Stomach smooth muscle (tissue), 2 donors: ENCODE measurements at regions not wholly inside any gene's neighbourhood (a gene's known extent, or its start where the extent isn't known, plus 50 kb on each side); places are given as distances from the start of the nearest gene placed in this dataset.

ENCODE experiments used
- H3K27ac ChIP-seq: one replicate; pipeline ENCODE4 v1.7.0; 2013; ENCODE audit warnings: mild to moderate bottlenecking, low read length, inconsistent platforms
- H3K27me3 ChIP-seq, 2 donors: one replicate each; pipeline ENCODE4 v1.7.0; 2013; ENCODE audit warnings: low read length in 2 of 2; ENCODE audit not compliant: insufficient read depth in 2 of 2, control insufficient read depth in 1 of 2
- H3K36me3 ChIP-seq, 2 donors: one replicate each; pipeline ENCODE4 v1.7.0; 2013; ENCODE audit warnings: low read length in 2 of 2; ENCODE audit not compliant: control insufficient read depth in 2 of 2, insufficient read depth in 2 of 2
- H3K4me1 ChIP-seq: one replicate; pipeline ENCODE4 v1.7.0; 2013; ENCODE audit warnings: low read length; ENCODE audit not compliant: control insufficient read depth, insufficient read depth
- H3K4me3 ChIP-seq, 2 donors: one replicate each; pipeline ENCODE4 v1.7.0; 2013; ENCODE audit warnings: low read length in 2 of 2
- H3K9ac ChIP-seq, 2 donors: one replicate each; pipeline ENCODE4 v1.7.0; 2013; ENCODE audit warnings: low read length in 2 of 2, mild to moderate bottlenecking in 1 of 2
- H3K9me3 ChIP-seq, 2 donors: one replicate each; pipeline ENCODE4 v1.7.0; 2013; ENCODE audit warnings: low read length in 2 of 2; ENCODE audit not compliant: control insufficient read depth in 2 of 2
- donor health status: healthy.
- donor health status: Pancreatic carcinoma.

DNA sequence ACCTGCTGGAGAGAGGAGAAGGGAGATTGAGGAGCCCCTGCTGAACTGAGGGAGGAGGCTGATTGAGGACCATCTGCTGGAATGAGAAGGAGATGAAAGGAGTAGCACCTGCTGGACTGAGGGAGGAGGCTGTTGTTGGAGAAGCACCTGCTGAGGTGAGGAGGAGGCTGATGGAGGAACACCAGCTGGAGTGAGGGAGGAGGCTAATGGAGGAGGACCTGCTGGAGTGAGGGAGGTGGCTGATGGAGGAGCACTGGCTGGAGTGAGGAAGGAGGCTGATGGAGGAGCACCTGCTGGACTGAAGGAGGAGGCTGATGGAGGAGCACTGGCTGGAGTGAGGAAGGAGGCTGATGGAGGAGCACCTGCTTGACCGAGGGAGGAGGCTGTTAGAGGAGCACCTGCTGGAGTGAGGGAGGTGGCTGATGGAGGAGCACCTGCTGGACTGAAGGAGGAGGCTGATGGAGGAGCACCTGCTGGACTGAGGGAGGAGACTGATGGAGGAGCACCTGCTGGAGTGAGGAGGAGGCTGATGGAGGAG is 409.2 kb upstream of the MYT1L start:
- Histone ChIP-seq H3K4me1 (no peaks in the 10 kb centered on the region), H3K9me3 (no peaks in the 10 kb centered on the region), H3K36me3 (no peaks in the 10 kb centered on the region), H3K27me3 (no peaks in the 10 kb centered on the region), H3K4me3 (no peak overlapping the region), H3K27ac (no peak overlapping the region), H3K9ac (no peak overlapping the region)

DNA sequence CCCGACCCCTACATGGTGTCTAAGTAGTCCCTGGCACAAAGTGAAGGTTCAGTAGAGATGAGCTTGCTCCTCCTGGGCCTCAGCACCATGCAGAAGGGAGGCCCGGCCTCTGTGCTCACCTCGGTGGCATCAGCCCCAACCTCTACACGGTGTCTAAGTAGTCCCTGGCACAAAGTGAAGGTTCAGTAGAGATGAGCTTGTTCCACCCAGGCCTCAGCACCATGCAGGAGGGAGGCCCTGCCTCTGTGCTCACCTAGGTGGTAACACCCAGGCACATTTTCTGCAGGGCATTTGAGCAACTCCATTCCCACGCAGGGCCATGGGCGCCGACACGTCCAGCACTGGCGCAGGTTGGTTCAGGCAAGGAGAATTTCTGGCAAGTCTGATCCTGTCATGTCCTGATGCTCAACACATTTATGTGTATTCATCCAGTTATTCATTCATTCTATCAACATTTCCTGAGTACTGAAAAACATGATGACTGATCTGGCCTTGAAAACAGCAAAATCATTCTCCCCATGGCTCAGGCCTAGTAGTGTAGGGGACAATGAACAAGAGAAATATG is 408.2 kb upstream of the MYT1L start:
- Histone ChIP-seq H3K27me3 (peaks cover 0 to under 1% of the 10 kb centered on the region in 2 donors), H3K36me3 (no peaks in the 10 kb centered on the region), H3K4me3 (no peak overlapping the region), H3K9ac (no peak overlapping the region), H3K9me3 (no peaks in the 10 kb centered on the region), H3K4me1 (no peaks in the 10 kb centered on the region), H3K27ac (no peak overlapping the region)

DNA sequence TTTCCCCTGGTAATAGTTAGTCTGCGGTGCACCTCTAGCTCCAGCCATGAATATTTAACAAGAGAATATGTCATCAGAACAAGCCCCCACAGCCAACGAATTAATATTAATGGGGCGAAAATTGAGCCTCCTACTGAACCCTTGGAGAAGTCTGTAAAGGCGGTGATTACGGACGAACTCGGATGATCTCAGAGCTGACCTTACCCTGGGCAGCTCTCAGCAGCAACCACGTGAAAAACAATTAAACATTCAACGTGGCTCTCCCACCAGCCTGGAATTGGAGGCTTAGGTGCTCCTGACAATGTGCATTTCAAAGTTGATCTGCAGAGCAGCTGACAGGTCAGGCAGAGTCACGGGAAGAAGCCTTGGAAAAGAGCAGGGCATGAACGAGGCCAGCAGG is 407.6 kb upstream of the MYT1L start:
- Histone ChIP-seq H3K27ac (no peak overlapping the region), H3K9ac (no peak overlapping the region), H3K4me3 (no peak overlapping the region), H3K36me3 (no peaks in the 10 kb centered on the region), H3K4me1 (no peaks in the 10 kb centered on the region), H3K27me3 (peaks cover 0 to 3% of the 10 kb centered on the region in 2 donors), H3K9me3 (no peaks in the 10 kb centered on the region)

DNA sequence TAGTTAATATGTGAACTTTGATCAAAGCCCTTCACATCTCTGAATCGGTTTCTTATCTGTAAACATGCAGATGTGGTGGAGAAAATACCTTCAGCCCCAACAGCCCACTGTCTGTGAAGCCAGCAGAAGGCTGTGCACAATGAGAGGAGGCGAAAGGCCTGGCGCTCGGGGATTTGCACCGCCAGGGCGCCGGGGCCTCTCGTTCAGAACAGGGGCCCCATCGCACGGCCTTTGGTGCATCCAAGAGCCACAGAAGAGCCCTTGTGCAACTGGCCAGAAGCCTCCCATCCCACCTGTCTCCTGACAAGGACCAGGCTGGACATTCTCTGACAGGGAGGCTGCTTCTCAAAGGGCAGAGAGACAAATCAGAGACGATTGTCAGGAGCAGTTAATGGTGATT is 407.2 kb upstream of the MYT1L start:
- Histone ChIP-seq H3K9ac (no peak overlapping the region), H3K27me3 (peaks cover 0 to 3% of the 10 kb centered on the region in 2 donors), H3K36me3 (no peaks in the 10 kb centered on the region), H3K9me3 (no peaks in the 10 kb centered on the region), H3K4me3 (no peak overlapping the region), H3K4me1 (no peaks in the 10 kb centered on the region), H3K27ac (no peak overlapping the region)

DNA sequence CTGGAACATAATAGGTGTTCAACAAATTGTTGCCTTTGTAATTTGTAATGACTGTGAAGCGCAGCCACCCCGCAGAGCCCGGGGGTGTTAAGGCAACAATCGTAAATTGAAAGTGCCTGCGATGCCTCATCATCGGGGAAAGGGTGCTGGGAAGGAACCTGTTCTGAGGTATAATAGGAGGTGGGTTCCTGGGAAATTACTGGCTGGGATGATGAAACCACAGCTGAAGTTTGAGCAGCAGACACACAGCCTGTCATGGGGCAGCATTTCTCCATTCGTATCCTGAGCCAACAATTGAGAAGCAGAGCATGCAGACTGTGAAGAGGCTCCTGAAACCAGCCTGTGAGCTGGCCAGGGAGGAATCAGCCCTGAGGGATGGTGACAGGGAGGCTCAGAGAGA is 404.0 kb upstream of the MYT1L start:
- Histone ChIP-seq H3K27me3 (peaks cover 0 to 3% of the 10 kb centered on the region in 2 donors), H3K4me3 (no peak overlapping the region), H3K9ac (no peak overlapping the region), H3K27ac (no peak overlapping the region), H3K4me1 (no peaks in the 10 kb centered on the region), H3K9me3 (no peaks in the 10 kb centered on the region), H3K36me3 (no peaks in the 10 kb centered on the region)

DNA sequence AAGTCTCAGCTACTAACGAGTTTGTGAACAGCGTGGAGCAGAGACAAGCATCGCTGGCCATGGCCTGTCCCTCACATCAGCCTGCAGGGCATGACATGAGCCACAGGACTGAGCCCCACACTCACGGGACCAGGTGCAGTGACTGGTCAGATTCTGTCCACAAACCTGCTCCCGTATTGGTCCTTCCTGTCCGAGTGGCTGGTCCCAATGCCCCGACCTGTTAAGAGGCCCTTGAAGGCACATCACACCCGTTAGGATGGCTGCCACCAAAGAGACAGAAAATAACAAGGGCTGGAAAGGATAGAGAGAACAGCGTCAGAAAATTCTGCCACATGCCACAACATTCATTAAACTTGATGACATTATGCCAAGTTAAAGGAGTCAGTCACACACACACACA is 403.2 kb upstream of the MYT1L start:
- Histone ChIP-seq H3K9ac (no peak overlapping the region), H3K27me3 (peaks cover 0 to 3% of the 10 kb centered on the region in 2 donors), H3K36me3 (no peaks in the 10 kb centered on the region), H3K4me1 (no peaks in the 10 kb centered on the region), H3K9me3 (no peaks in the 10 kb centered on the region), H3K4me3 (no peak overlapping the region), H3K27ac (no peak overlapping the region)

DNA sequence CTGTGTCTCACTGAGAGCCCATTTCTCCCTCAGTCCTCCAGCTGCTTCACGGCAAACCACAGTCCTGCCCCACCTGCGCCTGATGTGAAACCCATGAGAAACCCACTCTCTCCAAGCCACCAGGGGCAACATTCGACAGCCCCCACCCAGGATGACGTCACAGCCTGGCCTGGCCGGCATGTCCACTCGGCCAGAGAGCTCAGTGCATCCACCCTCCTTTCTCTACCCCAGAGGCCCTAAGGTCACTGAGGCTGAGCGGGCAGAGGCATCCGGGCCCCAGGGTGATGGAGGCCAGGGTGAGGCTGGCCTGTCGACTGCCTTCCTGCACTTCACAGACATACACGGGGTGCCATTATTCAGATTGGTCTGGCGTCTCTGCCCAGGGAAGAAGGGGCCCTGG is 402.7 kb upstream of the MYT1L start:
- Histone ChIP-seq H3K4me3 (no peak overlapping the region), H3K27ac (no peak overlapping the region), H3K9ac (no peak overlapping the region), H3K36me3 (no peaks in the 10 kb centered on the region), H3K9me3 (no peaks in the 10 kb centered on the region), H3K4me1 (no peaks in the 10 kb centered on the region), H3K27me3 (peaks cover 0 to 3% of the 10 kb centered on the region in 2 donors)

DNA sequence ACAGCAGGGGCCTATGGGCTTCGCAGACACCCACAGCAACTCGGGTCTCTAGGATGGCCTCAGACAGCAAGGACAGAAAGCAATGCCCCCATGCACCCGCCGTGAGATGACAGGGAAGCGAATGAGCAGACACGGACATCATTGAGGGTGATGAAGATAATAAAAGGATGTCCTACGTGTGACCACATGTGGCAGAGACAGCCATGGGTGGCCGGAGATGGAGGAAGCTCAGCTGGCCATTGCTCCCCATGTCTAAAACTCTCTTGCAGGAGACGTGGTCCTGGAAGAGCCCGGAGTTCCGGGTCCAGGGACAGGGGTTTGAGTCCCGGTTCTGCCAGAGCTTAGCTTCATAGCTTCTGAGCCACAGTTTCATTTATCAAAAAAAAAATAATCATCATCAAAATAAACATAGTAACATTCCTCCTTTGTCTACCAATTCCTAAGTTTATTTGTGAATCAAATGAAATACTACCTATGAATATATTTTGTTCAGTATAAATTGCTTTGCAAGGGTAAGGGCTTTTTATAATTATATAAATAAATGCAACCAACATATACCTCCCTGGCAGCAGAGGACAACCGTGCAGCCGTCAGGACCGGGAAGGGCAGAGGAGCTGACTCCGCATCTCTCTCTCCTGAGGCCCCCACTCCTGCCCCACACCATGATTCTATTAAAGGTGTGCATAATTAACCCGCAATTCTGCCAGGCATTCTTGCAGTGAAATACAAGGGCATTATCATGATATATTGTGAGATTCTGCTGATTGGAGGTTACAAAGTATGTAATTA is 401.4 kb upstream of the MYT1L start:
- H3K4me3 ChIP-seq, result no peak overlapping the region
- no peak overlapping the region for H3K27ac ChIP-seq
- H3K9ac ChIP-seq, result no peak overlapping the region
- no peaks in the 10 kb centered on the region for H3K9me3 ChIP-seq
- no peaks in the 10 kb centered on the region for H3K4me1 ChIP-seq
- H3K27me3 ChIP-seq, result peaks cover 0 to 3% of the 10 kb centered on the region in 2 donors
- no peaks in the 10 kb centered on the region for H3K36me3 ChIP-seq

DNA sequence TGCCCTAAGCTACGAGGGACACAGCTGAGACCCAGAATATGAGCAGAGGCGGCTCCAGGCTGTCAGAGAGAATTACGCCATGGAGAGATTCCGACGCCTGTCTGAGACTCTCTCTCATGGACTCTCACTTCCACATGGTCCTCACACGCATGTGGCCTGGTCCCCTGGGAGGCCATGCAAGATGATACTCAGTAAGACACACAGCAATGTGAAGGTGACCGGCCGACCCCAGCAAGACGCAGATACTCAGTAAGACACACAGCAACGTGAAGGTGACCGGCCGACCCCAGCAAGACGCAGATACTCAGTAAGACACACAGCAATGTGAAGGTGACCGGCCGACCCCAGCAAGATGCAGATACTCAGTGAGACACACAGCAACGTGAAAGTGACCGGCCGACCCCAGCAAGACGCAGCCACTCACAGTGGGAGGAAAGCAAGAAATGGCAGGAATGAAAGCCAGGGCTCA is 400.8 kb upstream of the MYT1L start:
- Histone ChIP-seq H3K27me3 (peaks cover 0 to 3% of the 10 kb centered on the region in 2 donors), H3K36me3 (no peaks in the 10 kb centered on the region), H3K27ac (no peak overlapping the region), H3K4me3 (no peak overlapping the region), H3K4me1 (no peaks in the 10 kb centered on the region), H3K9ac (no peak overlapping the region), H3K9me3 (no peaks in the 10 kb centered on the region)

DNA sequence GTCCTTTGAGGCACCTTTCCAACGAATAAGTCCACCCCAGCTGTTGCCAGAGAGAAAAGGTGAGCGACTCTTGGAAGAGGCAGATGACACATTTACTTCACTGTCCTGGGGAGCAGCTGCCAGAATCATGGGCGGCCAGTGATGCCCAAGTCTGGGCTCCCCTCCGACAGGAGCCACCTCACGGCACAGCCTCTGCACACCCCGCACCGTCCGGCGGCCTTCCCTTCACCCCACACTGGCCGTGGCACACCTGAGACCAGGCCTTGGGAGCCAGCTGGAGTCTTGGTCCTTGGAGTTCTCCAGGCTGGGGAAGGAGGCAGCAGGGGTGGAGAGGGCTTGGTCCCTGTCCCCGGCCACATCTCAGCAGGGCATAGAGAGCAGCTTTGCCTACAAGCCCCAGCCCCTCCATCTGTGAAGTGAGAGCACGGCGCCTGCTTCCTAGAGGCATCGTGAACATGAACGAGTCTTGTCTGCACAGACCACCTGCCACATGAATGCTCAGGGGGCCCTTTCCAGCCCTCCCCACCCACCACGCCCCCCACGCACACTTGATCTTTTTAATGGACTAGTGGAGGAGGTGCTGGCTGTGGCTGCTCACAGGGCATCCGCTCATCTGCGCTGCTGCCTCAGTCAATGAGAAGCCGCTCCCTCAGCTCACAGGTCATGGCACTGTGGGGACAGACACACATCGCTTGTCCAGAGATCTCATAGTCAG is 400.2 kb upstream of the MYT1L start:
- no peak overlapping the region for H3K4me3 ChIP-seq
- H3K36me3 ChIP-seq, result no peaks in the 10 kb centered on the region
- H3K27me3 ChIP-seq, result peaks cover 0 to 5% of the 10 kb centered on the region in 2 donors
- H3K27ac ChIP-seq, result no peak overlapping the region
- no peak overlapping the region for H3K9ac ChIP-seq
- no peaks in the 10 kb centered on the region for H3K4me1 ChIP-seq
- no peaks in the 10 kb centered on the region for H3K9me3 ChIP-seq
